NB4 (cell line): ENCODE measurements at regions not wholly inside any gene's neighbourhood (a gene's known extent, or its start where the extent isn't known, plus 50 kb on each side); places are given as distances from the start of the nearest gene placed in this dataset.

Experiments
- MAX ChIP-seq: IDR thresholded peaks from 2 replicates; pipeline ENCODE4 v1.6.1; 2011; ENCODE audit warnings: low read depth, low read length
- MYC ChIP-seq: IDR thresholded peaks from 2 replicates; pipeline ENCODE4 v1.6.1; 2011; ENCODE audit warnings: low read depth, low read length
- POLR2A ChIP-seq: IDR thresholded peaks from 2 replicates; pipeline ENCODE4 v1.6.1; 2011; ENCODE audit warnings: mild to moderate bottlenecking; ENCODE audit not compliant: insufficient read length; ENCODE audit errors: extremely low read depth
- TF ChIP-seq, protein P1 (sequence below): IDR thresholded peaks from one replicate; pipeline ENCODE4 v1.5.1; 2012; ENCODE audit warnings: low read depth, low read length

GRCh38 chr1:212205006-212205405 is 80.2 kb upstream of the PPP2R5A start:
- TF ChIP-seq, protein P1, sequence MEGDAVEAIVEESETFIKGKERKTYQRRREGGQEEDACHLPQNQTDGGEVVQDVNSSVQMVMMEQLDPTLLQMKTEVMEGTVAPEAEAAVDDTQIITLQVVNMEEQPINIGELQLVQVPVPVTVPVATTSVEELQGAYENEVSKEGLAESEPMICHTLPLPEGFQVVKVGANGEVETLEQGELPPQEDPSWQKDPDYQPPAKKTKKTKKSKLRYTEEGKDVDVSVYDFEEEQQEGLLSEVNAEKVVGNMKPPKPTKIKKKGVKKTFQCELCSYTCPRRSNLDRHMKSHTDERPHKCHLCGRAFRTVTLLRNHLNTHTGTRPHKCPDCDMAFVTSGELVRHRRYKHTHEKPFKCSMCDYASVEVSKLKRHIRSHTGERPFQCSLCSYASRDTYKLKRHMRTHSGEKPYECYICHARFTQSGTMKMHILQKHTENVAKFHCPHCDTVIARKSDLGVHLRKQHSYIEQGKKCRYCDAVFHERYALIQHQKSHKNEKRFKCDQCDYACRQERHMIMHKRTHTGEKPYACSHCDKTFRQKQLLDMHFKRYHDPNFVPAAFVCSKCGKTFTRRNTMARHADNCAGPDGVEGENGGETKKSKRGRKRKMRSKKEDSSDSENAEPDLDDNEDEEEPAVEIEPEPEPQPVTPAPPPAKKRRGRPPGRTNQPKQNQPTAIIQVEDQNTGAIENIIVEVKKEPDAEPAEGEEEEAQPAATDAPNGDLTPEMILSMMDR = no peak
- TF ChIP-seq MAX (no peak), POLR2A (no peak), MYC (no peak)
